ENCODE measurements at regions not wholly inside any gene's neighbourhood (a gene's known extent, or its start where the extent isn't known, plus 50 kb on each side); places are given as distances from the start of the nearest gene placed in this dataset.

DNA sequence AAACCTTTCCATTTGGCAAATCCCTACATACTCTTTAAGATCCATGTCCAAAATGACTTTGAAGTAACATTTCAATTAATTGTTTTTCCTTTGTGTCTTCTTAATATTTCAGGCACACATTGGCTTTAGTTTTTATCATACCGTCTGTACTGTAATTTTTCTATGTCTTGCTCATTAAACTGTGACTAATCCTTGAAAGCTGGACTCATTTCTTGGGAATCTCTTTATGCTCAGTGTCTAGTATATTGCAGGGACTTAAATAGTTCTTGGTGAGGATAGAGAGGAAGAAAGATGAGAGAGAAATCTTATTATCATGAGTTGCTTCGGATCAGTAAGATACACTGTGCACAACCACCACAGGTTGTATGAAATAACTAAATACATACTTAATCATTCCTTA is 448.3 kb upstream of the ST6GAL2 start:
- Histone ChIP-seq H3K23ac (ENCODE audit: low read length) (no peak overlapping the region), H3K9ac (ENCODE audit: low read length) (no peak overlapping the region), H3K36me3 (ENCODE audit: control insufficient read depth in 1 of 2, insufficient read depth in 2 of 2, low read length in 2 of 2) (no peaks in the 10 kb centered on the region)

DNA sequence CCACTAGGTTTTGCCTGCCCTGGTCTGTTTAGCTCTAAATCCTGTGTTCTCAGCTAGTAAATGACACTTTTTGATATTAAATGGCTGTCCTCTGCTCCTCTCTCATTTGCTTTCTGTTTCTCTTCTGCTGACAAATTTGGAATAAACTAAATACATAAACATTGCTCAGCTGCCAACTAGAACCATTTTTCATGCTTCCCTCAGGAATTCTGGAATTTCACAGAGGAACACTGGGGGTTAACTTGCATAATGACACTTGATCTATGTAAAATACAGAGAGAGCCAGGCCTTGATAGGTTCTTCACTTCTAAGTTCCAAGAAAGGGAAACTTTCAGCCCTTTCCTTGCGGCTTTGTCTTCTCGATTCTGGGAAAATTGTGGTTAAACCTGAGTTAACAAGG is 450.6 kb upstream of the ST6GAL2 start:
- Histone ChIP-seq H2BK5ac (ENCODE audit: low read depth, low read length, poor library complexity) (no peak overlapping the region), H3K79me2 (ENCODE audit: control insufficient read depth, insufficient read depth, low read length, poor library complexity) (no peaks in the 10 kb centered on the region), H2BK120ac (ENCODE audit: insufficient read depth, low read length, poor library complexity) (no peak overlapping the region), H3K36me3 (ENCODE audit: control insufficient read depth in 1 of 2, insufficient read depth in 2 of 2, low read length in 2 of 2) (no peaks in the 10 kb centered on the region), H3K4me3 (ENCODE audit: low read depth, low read length) (no peak overlapping the region), H3K79me1 (ENCODE audit: low read length) (no peaks in the 10 kb centered on the region), H4K91ac (ENCODE audit: low read depth, low read length) (no peak overlapping the region), H3K4me2 (ENCODE audit: low read length) (no peak overlapping the region), H3K23ac (ENCODE audit: low read length) (no peak overlapping the region), H3K27me3 (ENCODE audit: insufficient read depth, low read length) (no peaks in the 10 kb centered on the region), H3K14ac (ENCODE audit: low read length) (no peak overlapping the region), H3K4me1 (ENCODE audit: control insufficient read depth in 1 of 2, insufficient read depth in 2 of 2, low read length in 2 of 2) (no peaks in the 10 kb centered on the region), H3K9ac (ENCODE audit: low read length) (no peak overlapping the region), H4K8ac (ENCODE audit: low read depth, low read length) (no peak overlapping the region), H3K27ac (ENCODE audit: low read depth, low read length) (no peak overlapping the region), H2BK12ac (ENCODE audit: low read length) (no peak overlapping the region), H3K4ac (ENCODE audit: low read depth, low read length) (no peak overlapping the region), H4K12ac (ENCODE audit: low read depth, low read length) (no peak overlapping the region), H3K9me3 (ENCODE audit: insufficient read depth, low read depth, low read length) (no peaks in the 10 kb centered on the region), H3K18ac (ENCODE audit: low read length) (no peak overlapping the region), H2AK5ac (ENCODE audit: low read length) (no peak overlapping the region), H2AFZ (ENCODE audit: insufficient read depth, low read length, poor library complexity) (no peak overlapping the region)
- WGBS (ENCODE audit: extremely low coverage, insufficient coverage, insufficient read length) = no CpG with 5 or more reads among the region's 2 CpGs
- DNase-seq = no peak

More for the DNA sequence above, 448.3 kb upstream of the ST6GAL2 start:
- Histone ChIP-seq H3K27me3 (ENCODE audit: insufficient read depth, low read length) (no peaks in the 10 kb centered on the region), H3K4ac (ENCODE audit: low read depth, low read length) (no peak overlapping the region), H4K8ac (ENCODE audit: low read depth, low read length) (no peak overlapping the region), H3K79me2 (ENCODE audit: control insufficient read depth, insufficient read depth, low read length, poor library complexity) (no peaks in the 10 kb centered on the region), H2BK5ac (ENCODE audit: low read depth, low read length, poor library complexity) (no peak overlapping the region), H3K4me1 (ENCODE audit: control insufficient read depth in 1 of 2, insufficient read depth in 2 of 2, low read length in 2 of 2) (no peaks in the 10 kb centered on the region), H2AFZ (ENCODE audit: insufficient read depth, low read length, poor library complexity) (no peak overlapping the region), H3K18ac (ENCODE audit: low read length) (no peak overlapping the region), H2AK5ac (ENCODE audit: low read length) (no peak overlapping the region), H3K27ac (ENCODE audit: low read depth, low read length) (no peak overlapping the region), H3K79me1 (ENCODE audit: low read length) (no peaks in the 10 kb centered on the region), H3K4me2 (ENCODE audit: low read length) (no peak overlapping the region), H2BK12ac (ENCODE audit: low read length) (no peak overlapping the region), H3K9me3 (ENCODE audit: insufficient read depth, low read depth, low read length) (no peaks in the 10 kb centered on the region), H2BK120ac (ENCODE audit: insufficient read depth, low read length, poor library complexity) (no peak overlapping the region), H4K12ac (ENCODE audit: low read depth, low read length) (no peak overlapping the region), H3K14ac (ENCODE audit: low read length) (no peak overlapping the region), H3K4me3 (ENCODE audit: low read depth, low read length) (no peak overlapping the region), H4K91ac (ENCODE audit: low read depth, low read length) (no peak overlapping the region)
- no peak for DNase-seq
- WGBS (ENCODE audit: extremely low coverage, insufficient coverage, insufficient read length) = no CpG with 5 or more reads among the region's 2 CpGs

DNA sequence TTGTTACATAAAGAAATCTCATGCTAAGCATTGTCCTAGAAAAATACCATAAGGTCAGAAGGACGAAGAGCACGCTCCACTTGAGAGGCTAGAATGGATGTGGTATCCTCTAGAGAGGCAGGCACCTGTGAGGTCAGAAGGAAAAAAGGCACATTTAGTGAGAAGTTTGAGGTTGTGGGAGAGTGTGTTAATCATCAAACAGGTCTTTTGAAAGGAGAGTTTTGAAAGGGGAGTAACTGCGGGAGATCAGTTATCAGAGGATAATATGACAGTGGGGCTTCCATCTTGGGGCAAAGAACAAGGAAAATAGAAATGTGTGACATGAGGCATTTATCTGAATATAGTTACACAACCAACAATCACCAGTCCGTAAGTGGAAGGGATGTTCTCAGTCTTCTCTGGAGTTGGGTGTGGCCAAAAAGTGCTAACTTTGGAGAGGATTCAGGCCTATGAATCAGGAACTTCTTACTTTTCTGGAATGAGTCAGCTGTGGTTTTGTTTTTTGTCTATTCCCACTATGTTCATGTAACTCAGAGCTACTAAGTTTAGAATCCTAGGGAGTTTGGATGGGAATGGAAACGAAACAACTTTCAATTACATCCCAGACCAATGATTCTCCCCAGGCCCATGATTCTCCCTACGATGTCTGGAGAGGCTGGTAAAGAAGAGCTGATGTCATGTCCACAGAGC is 451.4 kb upstream of the ST6GAL2 start:
- no peak overlapping the region for H3K4me3 ChIP-seq (ENCODE audit: low read depth, low read length)
- H3K9ac ChIP-seq (ENCODE audit: low read length) = no peak overlapping the region
- no peak overlapping the region for H3K23ac ChIP-seq (ENCODE audit: low read length)
- no CpG with 5 or more reads among the region's 6 CpGs for WGBS (ENCODE audit: extremely low coverage, insufficient coverage, insufficient read length)
- no peak overlapping the region for H2BK5ac ChIP-seq (ENCODE audit: low read depth, low read length, poor library complexity)
- no peaks in the 10 kb centered on the region for H3K27me3 ChIP-seq (ENCODE audit: insufficient read depth, low read length)
- no peak overlapping the region for H2AK5ac ChIP-seq (ENCODE audit: low read length)
- H3K18ac ChIP-seq (ENCODE audit: low read length) = no peak overlapping the region
- H3K36me3 ChIP-seq (ENCODE audit: control insufficient read depth in 1 of 2, insufficient read depth in 2 of 2, low read length in 2 of 2) = no peaks in the 10 kb centered on the region
- no peaks in the 10 kb centered on the region for H3K9me3 ChIP-seq (ENCODE audit: insufficient read depth, low read depth, low read length)
- H4K12ac ChIP-seq (ENCODE audit: low read depth, low read length) = no peak overlapping the region
- no peak overlapping the region for H2BK120ac ChIP-seq (ENCODE audit: insufficient read depth, low read length, poor library complexity)
- H3K4ac ChIP-seq (ENCODE audit: low read depth, low read length) = no peak overlapping the region
- H3K4me1 ChIP-seq (ENCODE audit: control insufficient read depth in 1 of 2, insufficient read depth in 2 of 2, low read length in 2 of 2) = no peaks in the 10 kb centered on the region
- no peak overlapping the region for H3K27ac ChIP-seq (ENCODE audit: low read depth, low read length)
- H3K79me1 ChIP-seq (ENCODE audit: low read length) = no peaks in the 10 kb centered on the region
- H2BK12ac ChIP-seq (ENCODE audit: low read length) = no peak overlapping the region
- H4K91ac ChIP-seq (ENCODE audit: low read depth, low read length) = no peak overlapping the region
- no peak overlapping the region for H3K14ac ChIP-seq (ENCODE audit: low read length)
- DNase-seq = no peak
- H2AFZ ChIP-seq (ENCODE audit: insufficient read depth, low read length, poor library complexity) = no peak overlapping the region
- no peak overlapping the region for H3K4me2 ChIP-seq (ENCODE audit: low read length)
- H4K8ac ChIP-seq (ENCODE audit: low read depth, low read length) = no peak overlapping the region
- no peaks in the 10 kb centered on the region for H3K79me2 ChIP-seq (ENCODE audit: control insufficient read depth, insufficient read depth, low read length, poor library complexity)

DNA sequence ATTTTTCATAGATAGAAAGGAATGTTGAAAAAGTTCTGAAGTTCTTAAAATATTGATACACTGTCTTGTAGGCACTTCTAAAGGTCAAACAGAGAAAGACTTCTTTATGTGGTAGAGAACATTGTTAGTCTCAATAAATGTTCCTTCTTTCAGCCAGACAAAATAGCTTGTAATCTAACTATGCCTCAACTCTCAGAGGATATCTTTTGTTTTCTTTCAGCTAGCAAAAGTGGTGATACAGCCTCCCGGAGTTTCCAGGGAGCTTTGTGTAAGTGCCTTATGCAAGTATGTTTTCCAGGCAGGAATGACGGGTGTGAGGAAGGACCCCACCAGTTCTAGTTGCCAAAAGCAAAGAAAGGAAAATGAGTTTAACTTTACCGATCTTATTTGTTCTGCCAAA is 452.1 kb upstream of the ST6GAL2 start:
- H3K79me1 ChIP-seq (ENCODE audit: low read length) = no peaks in the 10 kb centered on the region
- no peak overlapping the region for H2AK5ac ChIP-seq (ENCODE audit: low read length)
- H3K9ac ChIP-seq (ENCODE audit: low read length) = no peak overlapping the region
- H3K79me2 ChIP-seq (ENCODE audit: control insufficient read depth, insufficient read depth, low read length, poor library complexity) = no peaks in the 10 kb centered on the region
- H3K36me3 ChIP-seq (ENCODE audit: control insufficient read depth in 1 of 2, insufficient read depth in 2 of 2, low read length in 2 of 2) = no peaks in the 10 kb centered on the region
- no peak overlapping the region for H2BK120ac ChIP-seq (ENCODE audit: insufficient read depth, low read length, poor library complexity)
- H4K12ac ChIP-seq (ENCODE audit: low read depth, low read length) = no peak overlapping the region
- no peak overlapping the region for H2AFZ ChIP-seq (ENCODE audit: insufficient read depth, low read length, poor library complexity)
- no peak overlapping the region for H3K27ac ChIP-seq (ENCODE audit: low read depth, low read length)
- no peak overlapping the region for H3K4ac ChIP-seq (ENCODE audit: low read depth, low read length)
- no peak overlapping the region for H4K91ac ChIP-seq (ENCODE audit: low read depth, low read length)
- H2BK12ac ChIP-seq (ENCODE audit: low read length) = no peak overlapping the region
- DNase-seq = no peak
- H3K4me1 ChIP-seq (ENCODE audit: control insufficient read depth in 1 of 2, insufficient read depth in 2 of 2, low read length in 2 of 2) = no peaks in the 10 kb centered on the region
- H3K4me3 ChIP-seq (ENCODE audit: low read depth, low read length) = no peak overlapping the region
- no peak overlapping the region for H3K4me2 ChIP-seq (ENCODE audit: low read length)
- no peaks in the 10 kb centered on the region for H3K9me3 ChIP-seq (ENCODE audit: insufficient read depth, low read depth, low read length)
- no peak overlapping the region for H3K23ac ChIP-seq (ENCODE audit: low read length)
- H2BK5ac ChIP-seq (ENCODE audit: low read depth, low read length, poor library complexity) = no peak overlapping the region
- no peak overlapping the region for H3K14ac ChIP-seq (ENCODE audit: low read length)
- H4K8ac ChIP-seq (ENCODE audit: low read depth, low read length) = no peak overlapping the region
- H3K27me3 ChIP-seq (ENCODE audit: insufficient read depth, low read length) = no peaks in the 10 kb centered on the region
- H3K18ac ChIP-seq (ENCODE audit: low read length) = no peak overlapping the region
- no CpG with 5 or more reads among the region's 3 CpGs for WGBS (ENCODE audit: extremely low coverage, insufficient coverage, insufficient read length)

Data from trophoblast cell (in vitro differentiated cells and primary cell).